Heart left ventricle (tissue), 16 donors: ENCODE measurements at regions not wholly inside any gene's neighbourhood (a gene's known extent, or its start where the extent isn't known, plus 50 kb on each side); places are given as distances from the start of the nearest gene placed in this dataset.
A peak's percentile ranks its signal among the peaks of the same experiment; 100 is the strongest.

Experiments used
- ATAC-seq, 4 donors: fragments of 200-7000 bp; cut with Tn5 transposase; one replicate each; pipeline ENCODE4 v1.9.1; 2020 to 2022; ENCODE audit warnings: moderate library complexity in 4 of 4, mild to moderate bottlenecking in 3 of 4, moderate number of reproducible peaks in 1 of 4
- DNase-seq, 5 donors: peaks; one replicate each; pipeline ENCODE4 v3.0.0-alpha.2; 2020
- H3K27ac ChIP-seq, 12 donors: fragments of 200-600 bp; sonication (generic) in 4 of 12; one replicate each; pipeline versions ENCODE4 v1.5.0 to v1.8.0; 2016 to 2022; ENCODE audit warnings: mild to moderate bottlenecking in 2 of 12
- H3K27me3 ChIP-seq, 9 donors: fragments of 200-600 bp; sonication (generic) in 2 of 9; one replicate each; pipeline versions ENCODE4 v1.5.1 to v1.8.0; 2016 to 2022; ENCODE audit warnings: mild to moderate bottlenecking in 3 of 9
- H3K36me3 ChIP-seq, 9 donors: fragments of 200-600 bp; sonication (generic) in 2 of 9; one replicate each; pipeline versions ENCODE4 v1.5.0 to v1.8.0; 2018 to 2022; ENCODE audit warnings: mild to moderate bottlenecking in 2 of 9
- H3K4me1 ChIP-seq, 12 donors: fragments of 200-600 bp; sonication (generic) in 4 of 12; one replicate each; pipeline versions ENCODE4 v1.5.0 to v1.8.0; 2016 to 2022; ENCODE audit warnings: mild to moderate bottlenecking in 3 of 12
- H3K4me3 ChIP-seq, 12 donors: fragments of 200-600 bp; sonication (generic) in 4 of 12; one replicate each; pipeline versions ENCODE4 v1.5.0 to v1.8.0; 2017 to 2022; ENCODE audit warnings: mild to moderate bottlenecking in 9 of 12, moderate library complexity in 4 of 12
- H3K9me3 ChIP-seq, 12 donors: fragments of 200-600 bp; sonication (generic) in 4 of 12; one replicate each; pipeline versions ENCODE4 v1.5.0 to v1.8.0; 2016 to 2022; ENCODE audit warnings: mild to moderate bottlenecking in 1 of 12
- POLR2A ChIP-seq, 2 donors: fragments of 450-650 bp; IDR thresholded peaks; one replicate each; pipeline ENCODE4 v1.6.1; 2017; ENCODE audit warnings: antibody characterized with exemption in 2 of 2, mild to moderate bottlenecking in 2 of 2, moderate library complexity in 2 of 2
- WGBS, 4 donors: extraction: QIAGEN DNeasy Blood & Tissue Kit in 2 of 4; methylation state at CpG; one replicate each; pipeline versions ENCODE4 v1.1.5 to v1.1.7; 2013 to 2018; 5-methylcytosine and 5-hydroxymethylcytosine counted together
- intact Hi-C, 10 donors: fragments of 100-400 bp; cut with DNase I; formaldehyde crosslinking; loops; one replicate each; pipeline versions ENCODE4 v1.11.1 to v1.14.2; 2022
- TF ChIP-seq, protein P1 (sequence below), 12 donors: fragments of 200-600 bp; sonication (generic) in 4 of 12; IDR thresholded peaks; one replicate each; pipeline versions ENCODE4 v1.5.0 to v1.8.0; 2018 to 2022; ENCODE audit warnings: antibody characterized with exemption in 12 of 12, mild to moderate bottlenecking in 5 of 12
- donor health status: ischemic (EF 13 %, LVEDD 7.1; RV severe dilation, severe dysfunction).
- donor health status: healthy with polysubstance abuse.
- donor health status: DM: no; HTN: yes; CAD: no.
- donor health status: DM: no; HTN: no; CAD: no.
- donor health status: ischemic (EF 25% LVEDD 6.9; RV normal size, moderate dysfunction).
- donor health status: ischemic (EF 25% LVEDD 5.7; RV mildly dilated, moderate dysfunction).
- donor health status: healthy.
- donor health status: DM: yes; HTN: yes; CAD: no.
- donor health status: ischemic (EF 35%, LVEDD 5.7; RV mildly dilated, moderate dysfunction).
- donor health status: nonischemic (EF 11% LVEDD 7.7; RV severe dilation, severe dysfunction).
- donor health status: DM: yes; HTN: yes; CAD: no.
- donor health status: PGD.
- donor health status: ischemic (EF 29% LVEDD 5.4; RV normal size, mild dysfunction).
- donor health status: nonischemic (EF 23%, LVEDD 6.1; RV moderate dilation, normal function).

DNA sequence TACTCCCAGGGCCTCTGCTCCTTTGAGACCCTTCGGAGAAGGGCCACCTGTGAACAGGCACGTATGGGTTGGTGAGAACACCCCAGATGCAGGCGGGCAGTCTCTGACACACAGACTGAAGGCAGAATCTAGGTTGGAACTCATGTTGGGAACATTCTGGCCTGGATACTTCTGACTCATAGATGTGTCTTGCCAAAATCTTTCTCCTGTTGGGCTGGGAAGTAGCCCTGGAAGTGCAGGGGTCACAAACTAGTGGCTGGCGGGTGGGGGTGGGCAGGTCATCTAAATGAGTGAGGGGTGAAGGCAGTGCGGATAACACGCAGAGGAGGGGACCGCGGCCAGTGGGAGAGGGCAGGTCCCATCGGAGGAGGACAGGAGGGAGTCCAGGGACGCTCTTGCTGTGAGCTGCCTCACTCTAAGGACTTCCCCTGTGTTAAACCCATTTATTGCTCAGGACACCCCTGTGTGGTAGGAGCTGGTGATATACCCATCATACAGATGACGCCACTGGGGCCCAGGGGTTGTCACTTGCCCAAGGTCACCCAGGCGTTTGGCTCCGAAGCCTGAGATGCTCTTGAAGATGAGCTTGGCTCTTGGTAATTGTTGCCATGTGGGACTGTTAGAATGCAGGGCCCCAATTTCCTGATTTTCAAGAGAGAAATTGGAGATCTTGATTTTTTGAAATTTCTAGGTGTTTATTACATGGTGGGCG, 181.0 kb downstream of the PTPRU start:
- intact Hi-C loops: no loop called here
- DNase-seq: no peak

DNA sequence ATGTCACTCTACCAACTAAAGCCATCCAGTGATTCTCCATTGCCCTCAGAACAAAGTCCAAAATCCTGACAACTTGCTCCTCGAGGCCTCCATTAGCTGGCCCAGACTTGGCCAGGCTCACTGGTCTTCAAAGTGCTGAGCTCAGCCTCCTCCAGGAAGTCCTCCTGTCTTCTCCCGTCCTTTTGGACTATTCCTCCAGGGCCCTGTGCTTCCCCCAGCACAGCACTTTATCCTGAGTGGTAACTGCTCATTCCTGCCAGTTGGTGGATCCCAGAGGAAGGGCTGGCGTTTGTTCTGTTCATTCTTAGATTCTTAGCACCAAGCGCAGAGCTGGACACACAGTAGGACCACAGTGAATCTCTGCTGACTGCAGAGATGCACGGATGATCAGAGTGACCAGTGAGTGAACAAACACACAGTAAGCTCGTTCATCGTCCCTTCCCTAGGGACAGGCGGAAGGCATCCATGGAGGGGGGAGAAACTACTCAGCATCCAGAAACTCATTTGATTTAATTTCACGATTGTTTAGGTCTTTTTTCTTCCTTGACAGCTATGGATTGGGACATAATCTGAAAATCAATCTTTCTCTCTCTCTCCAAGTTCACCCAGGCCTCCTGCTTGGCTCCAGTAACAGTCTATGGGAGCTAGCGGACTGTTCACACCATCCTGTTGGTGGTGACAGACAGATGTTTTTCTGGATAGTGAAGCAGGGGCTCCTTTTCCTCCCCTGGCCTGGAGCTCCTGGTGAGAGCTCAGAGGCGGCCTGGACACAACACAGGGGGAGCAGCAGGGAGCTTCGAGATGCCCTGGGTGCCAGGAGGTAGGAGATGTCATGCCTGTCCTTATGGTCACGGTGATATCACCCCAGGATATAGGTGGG, 180.2 kb downstream of the PTPRU start:
- intact Hi-C loops: no loop called here

More for the DNA sequence above, 181.0 kb downstream of the PTPRU start:
- Histone ChIP-seq H3K36me3 (no peaks in the 10 kb centered on the region), H3K4me1 (peaks cover 0 to 7% (median 0%) of the 10 kb centered on the region in 12 donors), H3K4me3 (no peak overlapping the region), H3K27me3 (peaks cover 0 to 25% (median 0%) of the 10 kb centered on the region in 9 donors), H3K9me3 (peaks cover 0 to 18% (median 2%) of the 10 kb centered on the region in 12 donors), H3K27ac (peak overlapping the region in 1 of 12 donors; percentile 24)
- 76 to 88% (median 79%) methylated on average over 13 to 14 of the region's 14 CpGs for WGBS, 4 donors
- peak; percentile 30 to 92 (median 58) for ATAC-seq
- TF ChIP-seq, protein P1, sequence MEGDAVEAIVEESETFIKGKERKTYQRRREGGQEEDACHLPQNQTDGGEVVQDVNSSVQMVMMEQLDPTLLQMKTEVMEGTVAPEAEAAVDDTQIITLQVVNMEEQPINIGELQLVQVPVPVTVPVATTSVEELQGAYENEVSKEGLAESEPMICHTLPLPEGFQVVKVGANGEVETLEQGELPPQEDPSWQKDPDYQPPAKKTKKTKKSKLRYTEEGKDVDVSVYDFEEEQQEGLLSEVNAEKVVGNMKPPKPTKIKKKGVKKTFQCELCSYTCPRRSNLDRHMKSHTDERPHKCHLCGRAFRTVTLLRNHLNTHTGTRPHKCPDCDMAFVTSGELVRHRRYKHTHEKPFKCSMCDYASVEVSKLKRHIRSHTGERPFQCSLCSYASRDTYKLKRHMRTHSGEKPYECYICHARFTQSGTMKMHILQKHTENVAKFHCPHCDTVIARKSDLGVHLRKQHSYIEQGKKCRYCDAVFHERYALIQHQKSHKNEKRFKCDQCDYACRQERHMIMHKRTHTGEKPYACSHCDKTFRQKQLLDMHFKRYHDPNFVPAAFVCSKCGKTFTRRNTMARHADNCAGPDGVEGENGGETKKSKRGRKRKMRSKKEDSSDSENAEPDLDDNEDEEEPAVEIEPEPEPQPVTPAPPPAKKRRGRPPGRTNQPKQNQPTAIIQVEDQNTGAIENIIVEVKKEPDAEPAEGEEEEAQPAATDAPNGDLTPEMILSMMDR (IDR thresholded peaks at IDR 0.05): no peak
- TF ChIP-seq POLR2A (IDR thresholded peaks at IDR 0.05): no peak

DNA sequence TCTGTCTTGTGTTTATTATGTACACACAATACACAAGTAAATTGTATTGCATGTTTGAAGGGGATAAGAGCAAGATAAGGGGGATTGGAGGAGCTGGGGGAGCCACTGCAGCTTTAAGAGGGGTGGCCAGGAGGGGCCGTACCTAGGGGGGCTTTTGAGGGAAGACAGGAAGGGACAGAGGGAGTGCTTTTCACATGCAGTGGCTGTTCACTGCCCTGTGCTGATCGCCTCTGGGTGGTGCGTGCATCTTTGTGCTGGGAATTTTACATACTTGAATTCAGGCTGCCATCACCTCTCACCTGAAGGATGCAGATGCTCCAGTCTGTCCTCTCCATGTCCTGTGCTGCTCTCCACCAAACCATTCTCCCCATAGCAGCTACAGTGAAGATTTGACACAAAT, 179.5 kb downstream of the PTPRU start:
- ATAC-seq: no peak
- Histone ChIP-seq H3K4me3 (no peak overlapping the region), H3K27me3 (peaks cover 0 to 25% (median 0%) of the 10 kb centered on the region in 9 donors), H3K27ac (no peak overlapping the region), H3K9me3 (peaks cover 0 to 11% (median under 1%) of the 10 kb centered on the region in 12 donors), H3K4me1 (peaks cover 0 to 7% (median 0%) of the 10 kb centered on the region in 12 donors), H3K36me3 (no peaks in the 10 kb centered on the region)
- TF ChIP-seq POLR2A (IDR thresholded peaks at IDR 0.05): no peak
- TF ChIP-seq, protein P1 (IDR thresholded peaks at IDR 0.05): no peak
- no peak for DNase-seq
- intact Hi-C loops: no loop called here
- WGBS, 4 donors: 47 to 53% (median 50%) methylated on average over 3 of the region's 3 CpGs

More for the DNA sequence above, 180.2 kb downstream of the PTPRU start:
- ATAC-seq: peak in 2 of 4 donors; percentile 56 to 68
- TF ChIP-seq POLR2A (IDR thresholded peaks at IDR 0.05): no peak
- TF ChIP-seq, protein P1 (IDR thresholded peaks at IDR 0.05): no peak
- 43 to 48% (median 46%) methylated on average over 12 to 13 of the region's 13 CpGs for WGBS, 4 donors
- Histone ChIP-seq H3K4me3 (no peak overlapping the region), H3K36me3 (no peaks in the 10 kb centered on the region), H3K27me3 (peaks cover 0 to 25% (median 0%) of the 10 kb centered on the region in 9 donors), H3K27ac (peak overlapping the region in 1 of 12 donors; percentile 24), H3K4me1 (peaks cover 0 to 7% (median 0%) of the 10 kb centered on the region in 12 donors), H3K9me3 (peaks cover 0 to 18% (median 2%) of the 10 kb centered on the region in 12 donors)
- DNase-seq: no peak
